Stimulated activated CD4-positive, alpha-beta T cell treated with anti-CD3 and anti-CD28 coated beads, Interleukin-12 subunit alpha, Interleukin-12 subunit beta, amount 100 ng/mL, for 24 hours (primary cell): ENCODE measurements at regions not wholly inside any gene's neighbourhood (a gene's known extent, or its start where the extent isn't known, plus 50 kb on each side); places are given as distances from the start of the nearest gene placed in this dataset.
"Not testable (repeated sequence)": the region's sequence is repeated elsewhere in the genome, so short reads cannot be mapped to it uniquely, and the experiment has no call there.

Source experiments
- DNase-seq, 2 experiments: peaks; one replicate each; pipeline ENCODE4 v3.0.0-alpha.2; 2020; ENCODE audit warnings: low read depth in 2 of 2

DNA sequence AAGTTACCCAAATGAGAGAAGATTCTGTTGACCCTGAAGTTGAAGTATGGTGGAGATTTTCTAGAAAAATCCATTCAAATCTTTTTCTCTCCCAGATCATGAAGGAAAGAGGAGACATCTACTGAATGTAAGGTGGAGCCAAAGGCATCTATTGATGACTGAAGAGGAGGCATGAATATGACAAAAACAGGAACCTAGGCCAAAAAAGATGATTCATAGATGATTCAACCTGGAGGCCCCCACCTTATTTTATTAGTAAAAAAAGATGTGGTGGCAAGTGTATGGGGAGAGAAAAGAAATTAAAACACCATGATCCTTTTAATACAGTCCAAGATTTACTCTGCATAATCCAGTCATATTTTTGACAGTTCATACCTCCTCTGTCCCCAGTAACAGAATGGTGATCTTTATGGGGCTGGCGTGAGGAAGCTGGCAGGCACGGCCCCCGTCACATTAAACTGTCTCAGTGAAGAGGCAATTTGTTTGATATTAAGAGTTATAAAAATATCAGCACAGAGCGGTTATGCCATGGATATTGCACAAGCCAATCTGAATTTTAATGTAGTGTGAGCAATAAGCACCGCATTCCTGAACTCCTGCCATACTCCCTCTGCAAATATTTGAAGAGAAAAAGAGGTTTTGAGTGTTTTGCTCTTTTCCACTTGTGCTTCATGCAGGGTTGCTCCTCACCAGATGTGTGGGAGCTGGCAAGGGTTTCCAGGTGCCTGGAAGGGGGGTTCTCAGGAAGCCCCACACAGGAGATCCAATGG lies 94.4 kb downstream of the TRIM43 start:
- DNase-seq = not testable (repeated sequence)

DNA sequence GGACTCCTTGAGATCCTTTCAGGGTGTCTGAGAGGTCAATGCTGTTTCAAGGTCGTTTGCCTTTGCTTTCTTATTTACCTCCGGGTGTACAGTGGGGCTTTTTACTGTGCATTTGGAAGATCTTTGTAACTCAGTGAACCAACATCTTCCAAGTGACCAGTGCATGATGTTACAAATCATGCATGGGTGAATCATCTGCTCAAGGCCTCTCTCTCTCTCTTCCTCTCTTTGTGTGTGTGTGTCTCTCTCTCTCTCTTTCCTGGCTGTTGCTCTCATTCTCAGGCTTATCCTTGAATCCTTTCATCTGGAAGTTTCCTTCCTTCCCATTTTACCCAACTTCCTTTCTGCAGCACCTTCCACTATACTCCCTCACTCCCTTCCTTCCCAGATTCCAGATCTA lies 96.1 kb downstream of the TRIM43 start:
- DNase-seq = not testable (repeated sequence)

DNA sequence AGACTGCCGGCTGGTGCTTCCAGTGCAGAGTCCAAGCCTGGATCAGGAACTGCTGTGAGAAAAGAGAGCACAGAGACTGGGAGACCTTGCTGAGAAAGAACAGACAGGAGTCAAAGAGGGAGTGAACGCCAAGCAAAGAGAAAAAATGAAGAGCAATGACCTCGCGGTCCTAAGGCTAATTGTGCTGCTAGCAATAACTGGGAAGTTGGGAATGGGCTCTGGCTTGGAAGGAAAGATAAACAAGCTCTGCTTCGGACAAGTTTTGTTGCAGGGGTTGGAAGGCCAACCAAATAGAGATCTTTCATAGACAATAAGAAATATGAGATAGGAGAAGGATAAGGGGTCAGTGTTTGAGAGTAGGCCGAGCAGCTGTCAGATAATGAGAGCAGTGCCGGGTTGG lies 99.4 kb downstream of the TRIM43 start:
- DNase-seq = not testable (repeated sequence)

DNA sequence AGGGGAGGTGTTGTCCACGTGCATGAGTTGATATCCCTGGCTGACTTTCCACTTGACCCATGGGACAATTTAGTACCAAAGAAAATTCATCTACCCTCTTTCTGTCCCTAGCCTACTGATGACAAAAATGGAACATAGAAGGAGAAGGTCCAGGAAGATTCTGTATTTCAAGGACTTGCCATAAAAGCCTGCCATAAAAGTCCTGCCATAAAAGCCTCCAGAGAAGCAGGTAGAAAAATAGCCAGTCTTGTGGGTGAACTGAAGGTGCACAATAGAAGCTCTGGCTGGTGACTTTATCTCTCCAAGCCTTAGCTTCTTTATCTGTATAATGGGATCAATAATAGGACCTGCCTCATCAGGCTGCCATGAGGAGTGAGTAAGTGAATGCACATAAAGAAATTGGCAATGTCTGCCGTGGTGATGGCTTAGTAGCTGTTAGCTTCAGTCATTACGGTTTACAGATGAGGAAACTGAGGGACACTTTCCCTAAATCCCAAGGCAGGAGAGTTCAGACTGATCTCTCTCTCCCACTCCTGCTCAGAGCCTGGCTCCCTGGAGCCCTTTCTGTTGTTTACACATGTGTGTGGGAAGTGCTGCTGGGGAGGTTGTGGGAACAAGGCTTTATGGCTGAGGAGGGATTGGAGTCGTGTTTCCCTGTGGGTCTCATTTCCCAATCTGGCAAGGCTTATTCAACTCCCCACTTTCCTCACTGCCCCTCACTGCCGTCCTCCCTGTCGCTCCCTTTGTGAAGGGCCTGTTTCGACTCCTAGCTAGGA lies 101.5 kb downstream of the TRIM43 start:
- not testable (repeated sequence) for DNase-seq

DNA sequence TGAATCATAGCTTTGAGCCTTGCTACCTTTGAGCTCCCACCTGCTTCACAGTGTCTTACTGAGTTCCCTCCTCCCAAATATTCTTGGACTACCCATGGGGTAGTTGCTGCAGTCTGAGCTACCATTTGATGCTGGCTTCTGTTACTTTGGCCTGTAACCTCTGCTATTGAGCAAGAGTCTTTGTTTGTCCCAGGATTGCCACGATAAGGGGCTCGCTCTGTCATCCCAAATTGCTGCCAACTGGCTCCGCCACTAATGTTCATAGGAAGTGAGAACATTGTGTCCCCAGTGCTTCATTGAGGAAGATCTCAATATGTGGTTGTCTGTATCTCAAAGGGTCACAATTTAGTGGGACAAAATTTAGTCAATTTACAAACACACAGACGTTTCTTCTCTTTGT lies 103.8 kb downstream of the TRIM43 start:
- DNase-seq = no peak

DNA sequence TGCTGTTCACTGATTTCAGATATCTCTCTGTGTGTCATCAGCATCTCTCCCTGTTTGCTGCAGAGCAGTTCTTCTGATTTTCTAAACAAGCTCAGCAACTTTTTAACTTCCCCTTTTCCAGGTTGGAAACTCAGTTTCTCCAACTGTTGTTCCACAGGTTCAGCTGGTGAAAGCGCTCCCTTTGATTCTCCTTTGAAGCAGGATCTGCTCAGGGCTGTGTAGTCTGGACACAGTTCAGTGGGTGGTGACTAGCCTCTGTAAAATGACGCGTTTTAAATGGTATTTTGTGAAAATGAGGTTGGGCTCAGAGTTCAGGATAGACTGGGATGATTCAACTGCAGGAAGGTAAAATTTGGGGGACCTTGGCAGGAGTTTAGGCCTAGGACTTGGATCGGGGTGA lies 106.3 kb downstream of the TRIM43 start:
- no peak for DNase-seq

DNA sequence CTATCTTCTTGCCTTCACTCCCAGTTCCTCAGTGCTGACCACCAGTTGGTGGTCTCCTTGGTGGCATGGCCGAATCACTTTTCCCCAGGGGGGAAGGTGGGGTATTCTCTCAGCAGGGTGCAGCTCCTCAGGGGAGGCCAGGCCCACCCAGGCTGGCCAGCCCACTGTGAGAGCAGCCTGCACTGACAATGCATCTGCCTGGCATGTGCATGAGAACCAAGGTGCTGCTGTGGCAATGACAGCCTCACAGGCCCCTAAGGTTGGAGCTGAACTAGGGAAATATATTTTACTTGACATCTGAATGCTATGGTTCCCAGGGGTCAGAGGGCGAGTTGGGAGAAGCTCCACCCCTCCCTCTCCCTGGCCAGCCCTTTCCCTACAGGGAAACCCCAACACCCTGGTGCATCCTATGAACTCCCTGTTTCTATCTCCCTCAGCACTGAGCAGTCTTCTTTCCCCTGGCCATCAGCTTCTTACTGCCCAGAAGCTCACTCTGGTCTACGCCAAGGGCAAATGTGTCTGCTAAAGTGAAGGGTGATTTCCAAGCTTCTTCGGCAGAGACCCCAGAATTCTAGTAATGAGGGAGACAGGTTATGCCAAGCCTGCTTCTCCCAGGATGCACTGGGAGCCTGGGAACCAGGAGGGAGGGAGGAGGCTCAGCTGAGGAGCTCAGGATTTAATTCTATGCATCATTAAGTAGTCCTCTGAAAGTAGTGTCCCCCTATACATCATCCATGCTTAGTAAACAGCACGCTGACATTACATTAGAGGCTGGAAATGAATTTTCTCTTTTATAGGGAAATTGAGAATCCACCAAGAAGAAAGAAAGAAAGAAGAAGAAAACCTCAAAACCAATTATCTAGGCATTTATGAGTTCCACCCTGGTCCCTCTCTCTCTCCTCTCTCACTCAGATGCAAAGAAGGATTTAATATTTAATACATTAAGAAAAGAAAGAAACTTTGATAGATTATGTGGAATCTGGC lies 107.7 kb downstream of the TRIM43 start:
- DNase-seq = not testable (repeated sequence)

DNA sequence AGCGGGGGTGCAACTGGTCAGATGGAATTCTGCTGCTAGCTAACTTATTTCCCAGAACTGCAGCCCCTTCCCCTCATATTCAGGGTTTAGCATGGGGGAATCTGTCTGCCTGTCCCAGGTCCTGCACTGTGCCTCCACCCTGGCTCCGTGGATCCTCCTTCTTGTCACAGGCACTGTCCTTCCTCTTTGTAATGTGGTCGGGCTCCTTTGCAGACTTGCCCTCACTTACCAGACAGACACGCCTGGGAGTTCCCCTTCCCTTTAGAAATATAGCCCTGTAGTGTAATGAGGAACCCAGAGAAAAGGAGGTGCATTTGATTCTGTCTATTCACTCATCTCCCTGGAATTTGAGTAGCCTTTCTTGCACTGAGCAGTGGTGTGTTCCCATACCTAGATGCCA lies 108.7 kb downstream of the TRIM43 start:
- no peak for DNase-seq

DNA sequence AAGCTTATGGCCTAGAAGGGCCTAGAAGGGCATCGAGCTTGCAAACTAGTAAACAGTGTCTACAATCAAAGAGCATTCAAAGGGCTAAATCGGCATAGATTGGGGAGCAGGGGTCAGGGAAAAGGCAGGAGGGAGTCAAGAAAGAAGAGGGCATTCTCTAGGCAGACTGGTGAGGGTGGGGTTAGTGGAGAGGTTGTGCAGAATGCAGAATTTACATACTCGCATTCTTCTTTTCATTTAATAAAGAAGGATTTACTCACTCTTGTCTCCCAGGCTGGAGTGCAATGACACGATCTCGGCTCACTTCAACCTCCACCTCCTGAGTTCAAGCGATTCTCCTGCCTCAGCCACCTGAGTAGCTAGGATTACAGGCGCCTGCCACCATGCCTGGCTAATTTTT lies 110.7 kb downstream of the TRIM43 start:
- DNase-seq = no peak

DNA sequence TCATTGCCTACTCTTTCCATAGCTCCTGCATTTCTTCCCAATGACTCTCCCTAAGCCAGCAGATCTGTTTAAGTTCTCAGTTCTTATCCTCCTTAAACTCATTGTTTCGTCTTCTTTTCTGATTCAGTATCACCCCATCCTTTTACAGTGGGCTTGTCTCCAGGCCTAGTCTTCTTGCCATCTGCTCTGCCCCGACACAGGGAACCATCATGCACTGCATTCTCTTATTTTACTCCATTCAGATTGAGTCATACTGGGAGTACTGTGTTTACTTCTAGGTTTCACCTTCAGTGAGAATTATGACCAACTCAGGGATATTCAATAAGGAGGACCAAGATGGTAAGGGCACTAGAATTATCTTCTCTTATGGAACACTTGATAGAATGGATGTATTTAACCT lies 115.4 kb downstream of the TRIM43 start:
- DNase-seq = not testable (repeated sequence)

DNA sequence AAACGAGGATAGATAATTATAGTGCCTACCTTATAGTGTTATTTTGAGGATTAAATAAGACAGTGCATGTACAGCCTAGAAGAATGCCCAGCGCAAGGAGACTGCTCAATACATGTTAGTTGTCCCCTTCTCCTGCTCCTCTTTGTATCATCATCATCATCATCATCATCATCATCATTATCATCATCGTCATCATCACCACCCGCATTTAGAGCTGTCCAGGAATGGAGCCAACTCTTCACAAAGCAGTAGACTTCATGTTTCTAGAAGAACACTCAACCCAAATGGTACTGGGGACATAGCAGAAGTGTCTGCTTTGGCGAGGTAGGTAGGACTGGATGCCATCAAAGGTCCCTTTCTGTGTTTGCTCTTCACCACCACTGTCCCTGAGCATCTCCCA lies 116.0 kb downstream of the TRIM43 start:
- DNase-seq = no peak

DNA sequence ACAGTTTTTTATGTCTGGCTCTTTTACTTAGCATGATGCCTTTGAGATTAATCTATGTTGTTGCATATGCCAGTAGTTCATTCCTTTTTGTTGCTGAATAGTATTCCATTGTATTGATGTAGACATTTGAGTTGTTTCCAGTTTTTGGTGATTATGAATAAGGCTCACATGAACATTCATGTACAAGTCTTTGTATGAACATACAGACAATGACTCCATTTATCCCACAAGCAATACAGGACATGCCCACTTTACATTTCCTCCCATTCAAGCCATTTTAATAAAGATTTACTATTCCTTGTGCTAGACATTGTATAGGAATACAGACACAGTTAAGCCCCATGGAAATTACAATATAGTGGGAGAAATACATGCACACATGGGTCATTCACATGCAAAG lies 118.0 kb downstream of the TRIM43 start:
- no peak for DNase-seq

DNA sequence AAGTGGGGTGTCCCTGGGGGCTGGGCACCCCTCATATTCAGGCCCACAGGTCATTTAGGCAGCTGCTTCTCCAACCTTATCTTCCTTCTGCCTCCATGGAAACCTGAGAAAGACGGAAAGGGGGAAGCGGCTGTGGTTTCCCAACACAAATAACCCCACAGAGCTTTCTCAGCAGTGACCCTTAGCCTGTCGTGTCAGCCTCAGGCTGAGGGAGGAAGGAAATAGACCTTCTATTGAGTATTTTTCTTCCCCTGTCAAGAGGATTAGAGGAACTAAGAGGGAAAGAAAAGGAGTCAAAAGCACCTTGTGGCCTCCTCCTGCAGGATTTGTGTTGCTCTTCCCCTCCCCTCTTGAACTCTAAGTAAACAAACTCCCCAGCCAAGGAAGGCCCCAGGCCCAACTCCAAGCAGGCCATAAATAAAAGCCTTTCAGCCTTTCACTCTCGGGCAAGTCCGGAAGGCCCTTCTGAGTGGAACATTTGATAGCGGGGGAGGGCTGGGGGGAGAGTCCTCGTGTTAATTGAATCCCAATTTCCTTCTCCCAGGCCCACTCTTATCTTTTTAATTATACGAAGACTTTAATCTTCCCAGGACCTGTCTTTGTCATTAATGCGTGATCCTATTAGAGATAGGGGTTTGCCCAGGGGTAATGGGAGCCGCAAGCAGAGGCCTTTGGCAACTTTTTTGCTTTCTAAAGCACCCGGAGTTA lies 121.8 kb downstream of the TRIM43 start:
- DNase-seq = not testable (repeated sequence)

DNA sequence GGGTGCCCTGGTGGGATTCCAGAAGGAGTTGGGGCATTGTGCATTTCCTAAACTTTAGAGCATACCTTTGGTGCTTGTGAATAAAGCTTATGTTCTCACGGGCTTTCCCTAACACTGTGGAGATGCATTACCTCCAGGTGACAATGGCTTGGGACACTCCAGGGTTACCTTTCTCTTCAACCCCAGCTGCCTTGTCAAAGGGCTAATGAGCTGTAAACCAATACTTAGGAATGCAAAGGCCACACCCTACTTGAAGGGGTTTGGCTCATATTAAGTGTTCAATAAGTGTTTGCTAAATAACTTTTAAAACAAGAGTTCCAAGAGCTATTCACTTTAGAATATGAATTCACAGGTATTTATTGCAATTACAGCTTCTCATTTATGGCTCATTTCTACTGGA lies 122.6 kb downstream of the TRIM43 start:
- DNase-seq = not testable (repeated sequence)

DNA sequence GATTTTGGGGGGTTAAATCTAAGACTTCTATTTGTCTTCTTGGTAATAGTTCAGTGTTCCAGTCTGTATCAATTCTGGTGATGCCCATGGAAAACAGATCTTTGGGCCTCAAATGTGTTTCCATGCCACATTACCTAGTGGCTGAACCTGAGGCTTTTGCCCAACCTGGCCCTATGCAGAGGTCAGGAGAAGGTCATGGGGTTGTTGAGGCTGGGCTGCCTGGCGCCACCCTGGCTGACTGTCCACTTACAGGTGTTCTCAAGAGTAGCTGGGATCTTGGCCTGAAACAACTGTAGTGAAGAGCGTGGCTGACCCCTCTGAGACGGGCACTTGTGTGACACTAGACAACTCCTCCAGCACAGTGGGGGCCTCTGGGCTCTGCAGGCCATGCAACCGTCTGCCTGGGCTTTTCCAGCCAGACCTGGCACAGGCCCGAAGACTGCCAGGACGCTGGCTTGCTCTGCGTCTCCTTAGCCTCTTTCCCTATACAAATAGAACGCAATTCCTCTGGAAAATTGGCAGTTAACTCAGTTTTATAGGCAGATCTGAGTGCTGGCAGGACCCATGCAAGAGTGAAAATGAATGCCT lies 127.8 kb downstream of the TRIM43 start:
- DNase-seq = no peak

DNA sequence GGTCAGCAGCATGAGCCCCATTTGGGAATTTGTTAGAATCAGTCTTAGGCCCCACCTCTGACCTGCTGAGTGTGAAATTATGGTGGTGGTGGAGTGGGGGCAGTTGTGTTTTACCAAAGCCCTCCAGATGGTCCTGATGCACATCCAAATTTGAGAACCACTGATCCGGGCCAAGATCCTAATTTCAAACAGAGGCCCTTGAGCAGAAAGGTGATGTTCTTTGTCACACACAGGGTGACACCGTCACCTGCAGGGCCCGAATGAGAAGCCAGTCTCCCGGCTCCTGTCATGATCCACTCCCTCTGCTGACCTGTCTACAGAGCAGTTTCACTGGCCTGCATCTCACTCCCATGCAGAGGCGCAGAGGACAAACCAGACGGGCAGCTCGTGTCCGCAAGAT lies 129.9 kb downstream of the TRIM43 start:
- DNase-seq = no peak

DNA sequence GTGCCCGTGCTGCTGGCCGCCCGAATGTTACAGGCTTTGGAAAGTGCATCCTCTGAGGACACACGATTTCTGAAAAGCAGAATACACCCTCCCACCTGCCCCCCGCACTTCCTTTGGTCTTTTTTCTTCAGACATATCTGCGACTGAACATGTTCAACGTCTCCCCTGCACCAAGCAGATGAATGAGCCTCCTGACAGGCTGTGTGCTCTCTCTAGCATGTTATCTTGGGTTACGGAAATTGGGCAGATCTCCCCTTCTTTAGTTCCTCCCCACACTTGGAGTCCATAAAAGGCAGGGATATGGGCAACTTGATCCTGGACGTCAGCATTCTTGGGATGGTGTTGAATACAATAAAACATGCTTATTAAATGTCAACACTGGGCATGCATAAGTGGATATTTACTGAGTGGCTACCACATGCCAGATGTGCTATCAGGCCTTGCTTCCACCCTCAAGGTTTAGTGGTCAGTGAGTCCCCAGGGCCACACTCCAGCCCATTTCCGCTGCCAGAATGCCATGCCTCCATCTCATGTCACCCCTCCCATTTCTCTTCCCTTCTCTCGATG lies 130.4 kb downstream of the TRIM43 start:
- DNase-seq = no peak

DNA sequence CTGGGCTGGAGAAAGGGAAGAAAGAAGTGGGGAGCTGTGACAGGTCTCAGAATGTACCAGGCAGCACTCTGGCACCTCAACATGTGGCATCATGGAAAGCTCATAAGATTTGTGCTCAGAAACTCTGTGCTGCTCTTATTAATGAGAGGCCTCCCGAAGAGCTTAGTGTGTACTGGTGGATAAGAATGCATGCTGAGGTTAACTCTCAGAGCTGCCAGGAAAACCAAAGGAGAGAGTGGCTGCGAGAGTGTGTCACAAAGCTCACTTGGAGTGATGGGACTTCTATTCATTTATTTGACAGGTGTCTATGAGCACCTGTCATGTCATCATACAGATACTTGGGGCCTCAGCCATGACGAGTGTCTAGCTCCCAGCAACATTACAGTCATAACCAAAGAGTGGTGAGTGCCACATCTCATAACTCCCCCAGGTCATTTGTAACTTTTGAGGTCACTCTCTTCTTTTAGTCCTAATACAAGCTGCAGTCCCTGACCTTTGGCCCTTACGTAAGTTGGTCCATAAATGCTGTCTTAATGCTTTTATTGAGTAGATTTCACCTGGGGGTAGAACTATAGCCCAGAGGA lies 131.9 kb downstream of the TRIM43 start:
- DNase-seq = not testable (repeated sequence)

DNA sequence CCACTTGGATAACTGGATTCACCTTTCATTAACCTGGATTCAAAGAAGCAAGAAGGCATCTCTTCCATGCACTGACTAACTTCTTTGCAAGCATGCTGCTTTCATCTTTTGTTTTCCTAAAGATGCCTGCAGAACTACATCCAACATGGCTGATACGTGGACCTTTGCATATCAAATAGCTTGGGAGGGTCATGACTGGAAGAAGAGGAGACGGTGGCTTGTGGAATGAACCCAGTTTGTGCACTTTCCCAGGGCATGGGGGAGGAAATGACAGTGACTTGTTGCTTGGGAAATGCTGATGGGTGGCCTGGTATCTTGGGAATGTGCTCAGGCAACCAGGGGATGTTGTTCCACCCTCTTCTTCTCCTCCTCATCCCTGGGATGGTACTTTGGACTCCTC lies 133.4 kb downstream of the TRIM43 start:
- DNase-seq = not testable (repeated sequence)

DNA sequence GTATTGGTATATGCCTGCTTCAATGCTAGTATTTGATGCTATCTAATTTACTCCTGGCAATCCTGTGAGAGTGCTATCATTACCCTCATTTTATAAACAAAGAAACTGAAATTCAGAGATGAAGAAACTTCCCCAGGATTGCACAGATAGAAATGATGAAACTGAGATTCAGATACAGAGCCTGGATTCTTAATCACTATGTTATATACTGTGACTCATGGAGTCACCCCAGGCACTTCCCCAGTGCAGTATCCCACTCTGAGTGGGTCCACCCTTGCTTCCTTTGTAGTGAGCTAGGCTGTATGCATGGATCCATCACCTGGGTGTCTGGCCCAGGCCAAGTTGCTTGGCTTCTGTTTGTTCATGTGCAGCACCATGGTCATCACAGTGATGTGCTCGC lies 133.9 kb downstream of the TRIM43 start:
- DNase-seq = not testable (repeated sequence)
